ENCODE measurements at regions not wholly inside any gene's neighbourhood (a gene's known extent, or its start where the extent isn't known, plus 50 kb on each side); places are given as distances from the start of the nearest gene placed in this dataset.

- Mint-ChIP-seq H3K27me3 (ENCODE audit: insufficient read depth, low read depth, poor library complexity) (no peaks in the 10 kb centered on the region), H3K9me3 (no peaks in the 10 kb centered on the region), H3K27ac (no peak overlapping the region), H3K36me3 (ENCODE audit: low read depth) (no peaks in the 10 kb centered on the region), H3K4me3 (no peak overlapping the region), H3K4me1 (peaks cover 5% of the 10 kb centered on the region; the same call in 1 of the 3 replicates)
- Histone ChIP-seq H3K79me2 (replicated peaks; ENCODE audit: insufficient read depth) (no peaks in the 10 kb centered on the region), H3F3A (replicated peaks; ENCODE audit: low read depth) (no peaks in the 10 kb centered on the region), H3K36me3 (ENCODE audit: insufficient read depth) (no peaks in the 10 kb centered on the region), H3K27ac (ENCODE audit: low read depth) (no peak overlapping the region), H3K27me3 (ENCODE audit: insufficient read depth) (no peaks in the 10 kb centered on the region), H3K9me2 (ENCODE audit: insufficient read depth) (peaks cover 3% of the 10 kb centered on the region; the same call in 1 of the 2 replicates), H4K20me1 (replicated peaks; ENCODE audit: insufficient read depth) (no peaks in the 10 kb centered on the region), H3K4me2 (no peak overlapping the region), H3K4me3 (no peak overlapping the region), H3K4me1 (ENCODE audit: insufficient read depth) (peaks cover under 1% of the 10 kb centered on the region; the same call in 1 of the 2 replicates), H2AFZ (no peak overlapping the region; the same call in 1 of the 2 replicates)
- ATAC-seq (no peak), DNase-seq (ENCODE audit: low spot score) (no peak)
- no peak for TF ChIP-seq CREB1 (CRISPR knock-in tag; IDR thresholded peaks at IDR 0.05; ENCODE audit: low read depth)
- TF ChIP-seq JUNB (IDR thresholded peaks at IDR 0.05; ENCODE audit: unreplicated experiment) = no peak
- TF ChIP-seq ETS1 (IDR thresholded peaks at IDR 0.05) = no peak
- TF ChIP-seq ZNF114 (CRISPR knock-in tag; IDR thresholded peaks at IDR 0.05) = no peak
- no peak for TF ChIP-seq REST (IDR thresholded peaks at IDR 0.05; ENCODE audit: unreplicated experiment)
- TF ChIP-seq ZNF331 (CRISPR knock-in tag; IDR thresholded peaks at IDR 0.05; ENCODE audit: low read depth) = no peak
Observed at GRCh38 chr2:18398833-18399232, 161.6 kb downstream of the RDH14 start.

GRCh38 chr2:18396329-18397010, 164.0 kb downstream of the RDH14 start:
- Histone ChIP-seq H3K4me1 (ENCODE audit: insufficient read depth) (no peaks in the 10 kb centered on the region), H3F3A (replicated peaks; ENCODE audit: low read depth) (no peaks in the 10 kb centered on the region), H2AFZ (no peak overlapping the region), H4K20me1 (replicated peaks; ENCODE audit: insufficient read depth) (no peaks in the 10 kb centered on the region), H3K36me3 (ENCODE audit: insufficient read depth) (no peaks in the 10 kb centered on the region), H3K27me3 (ENCODE audit: insufficient read depth) (no peaks in the 10 kb centered on the region), H3K4me2 (no peak overlapping the region), H3K27ac (ENCODE audit: low read depth) (no peak overlapping the region), H3K79me2 (replicated peaks; ENCODE audit: insufficient read depth) (no peaks in the 10 kb centered on the region), H3K4me3 (no peak overlapping the region), H3K9me2 (ENCODE audit: insufficient read depth) (peaks cover 3% of the 10 kb centered on the region; the same call in 1 of the 2 replicates)
- no peak for TF ChIP-seq ZNF462 (CRISPR knock-in tag; IDR thresholded peaks at IDR 0.05)
- Mint-ChIP-seq H3K27me3 (ENCODE audit: insufficient read depth, low read depth, poor library complexity) (no peaks in the 10 kb centered on the region), H3K27ac (no peak overlapping the region), H3K4me3 (no peak overlapping the region), H3K4me1 (peaks cover 5% of the 10 kb centered on the region; the same call in 1 of the 3 replicates), H3K9me3 (no peaks in the 10 kb centered on the region), H3K36me3 (ENCODE audit: low read depth) (no peaks in the 10 kb centered on the region)
- DNase-seq (ENCODE audit: low spot score) (no peak), ATAC-seq (no peak)
